HUES6 (cell line): ENCODE measurements at regions not wholly inside any gene's neighbourhood (a gene's known extent, or its start where the extent isn't known, plus 50 kb on each side); places are given as distances from the start of the nearest gene placed in this dataset.
"Not testable (repeated sequence)": the region's sequence is repeated elsewhere in the genome, so short reads cannot be mapped to it uniquely, and the experiment has no call there.

Experiments used
- H3K27ac ChIP-seq: 2 replicates; pipeline ENCODE4 v1.7.0; 2013; ENCODE audit warnings: low read depth, mild to moderate bottlenecking, low read length, inconsistent platforms
- H3K27me3 ChIP-seq: 2 replicates; pipeline ENCODE4 v1.6.1; 2013; ENCODE audit warnings: low read length; ENCODE audit not compliant: control insufficient read depth, insufficient read depth
- H3K36me3 ChIP-seq: 2 replicates; pipeline ENCODE4 v1.6.1; 2013; ENCODE audit warnings: low read length; ENCODE audit not compliant: control insufficient read depth, insufficient read depth
- H3K4me1 ChIP-seq: 2 replicates; pipeline ENCODE4 v1.6.1; 2013; ENCODE audit warnings: low read length; ENCODE audit not compliant: control insufficient read depth, insufficient read depth
- H3K4me3 ChIP-seq: 2 replicates; pipeline ENCODE4 v1.5.1; 2013; ENCODE audit warnings: low read depth, low read length
- H3K9ac ChIP-seq: one replicate; pipeline ENCODE4 v1.6.1; 2013; ENCODE audit warnings: mild to moderate bottlenecking, low read length
- H3K9me3 ChIP-seq: 2 replicates; pipeline ENCODE4 v1.6.1; 2013; ENCODE audit warnings: low read depth, low read length; ENCODE audit not compliant: control insufficient read depth, insufficient read depth

DNA sequence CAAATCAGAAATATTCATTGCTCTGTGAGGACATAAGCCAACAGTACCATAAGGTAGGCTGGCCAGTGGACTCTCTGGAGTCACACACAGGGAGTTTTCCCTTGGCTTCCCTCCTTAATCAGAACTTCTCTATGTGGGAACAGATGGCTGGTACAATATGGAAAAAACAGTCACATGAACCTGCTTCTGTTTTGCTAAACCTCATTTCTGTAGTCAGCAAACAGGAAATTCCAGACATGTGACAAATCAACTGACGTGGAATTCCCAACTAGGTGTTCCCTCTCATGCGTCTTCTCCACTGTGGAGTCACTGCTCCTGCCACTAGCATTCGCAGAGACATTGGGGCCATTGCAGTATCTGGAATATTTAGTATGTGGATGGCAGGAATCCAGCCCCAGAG, 617.6 kb downstream of the KIF4B start:
- Histone ChIP-seq H3K4me1 (no peaks in the 10 kb centered on the region), H3K27me3 (no peaks in the 10 kb centered on the region), H3K9me3 (peaks cover 18% of the 10 kb centered on the region), H3K36me3 (no peaks in the 10 kb centered on the region), H3K27ac (no peak overlapping the region), H3K4me3 (no peak overlapping the region), H3K9ac (no peak overlapping the region)

DNA sequence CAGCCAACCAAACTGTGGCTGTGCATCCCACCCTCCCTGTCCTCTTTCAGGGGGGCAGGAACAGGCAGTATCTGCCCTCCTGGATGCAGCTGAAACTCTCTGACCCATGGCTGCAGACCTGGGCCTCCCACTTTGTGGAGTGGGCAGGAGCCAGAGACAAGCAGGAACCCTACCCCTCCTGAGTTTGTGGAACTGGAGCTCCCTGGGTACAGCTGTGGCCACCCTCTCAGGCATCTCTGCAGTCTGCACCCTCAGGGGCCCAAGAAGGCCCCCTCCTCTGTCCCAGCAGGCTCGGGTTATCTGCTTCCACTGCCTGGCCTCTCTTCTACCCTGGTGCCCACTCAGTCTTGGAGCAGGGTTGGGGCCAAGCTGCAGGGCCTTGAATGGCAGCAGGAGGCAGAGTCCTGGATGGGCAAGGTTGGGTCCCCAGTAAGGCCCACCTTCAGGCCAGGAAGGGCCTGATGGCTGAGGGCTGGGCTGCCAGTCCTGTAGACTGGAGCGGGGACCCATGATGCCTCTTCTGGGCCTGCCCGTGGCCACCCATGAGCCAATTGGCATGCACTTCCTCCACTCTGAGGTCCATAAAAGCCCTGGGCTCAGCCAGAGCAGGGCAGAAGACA, 619.9 kb downstream of the KIF4B start:
- no peak overlapping the region for H3K27ac ChIP-seq
- no peak overlapping the region for H3K4me3 ChIP-seq
- H3K4me1 ChIP-seq = no peaks in the 10 kb centered on the region
- no peaks in the 10 kb centered on the region for H3K36me3 ChIP-seq
- H3K9ac ChIP-seq = no peak overlapping the region
- no peaks in the 10 kb centered on the region for H3K27me3 ChIP-seq
- H3K9me3 ChIP-seq = peaks cover 18% of the 10 kb centered on the region

GRCh38 chr5:155649666-155650065, 636.1 kb downstream of the KIF4B start:
- Histone ChIP-seq H3K4me1 (no peaks in the 10 kb centered on the region), H3K36me3 (no peaks in the 10 kb centered on the region)

DNA sequence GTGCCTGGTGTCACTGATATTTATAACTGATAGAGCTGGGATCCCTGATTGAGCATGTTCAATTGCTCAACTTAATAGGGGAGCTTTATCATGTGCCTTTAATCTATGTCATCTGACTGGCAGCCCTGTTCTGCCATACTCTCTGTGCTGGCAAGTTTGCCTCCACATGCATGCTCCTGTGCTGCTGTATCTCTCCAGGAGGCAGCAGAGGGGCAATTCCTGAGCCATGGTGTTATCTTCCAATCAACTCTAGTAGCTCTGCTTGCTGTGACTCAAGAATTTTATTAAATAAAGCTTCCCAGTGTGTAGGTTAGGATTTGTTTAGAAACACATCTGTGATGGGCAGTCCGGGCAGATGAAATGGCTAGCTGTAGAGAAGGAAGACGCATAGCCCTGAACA, 642.0 kb downstream of the KIF4B start:
- no peak overlapping the region for H3K4me3 ChIP-seq
- H3K4me1 ChIP-seq = no peaks in the 10 kb centered on the region
- H3K9ac ChIP-seq = no peak overlapping the region
- H3K27me3 ChIP-seq = no peaks in the 10 kb centered on the region
- no peak overlapping the region for H3K27ac ChIP-seq
- no peaks in the 10 kb centered on the region for H3K9me3 ChIP-seq
- H3K36me3 ChIP-seq = no peaks in the 10 kb centered on the region

More at GRCh38 chr5:155649666-155650065, 636.1 kb downstream of the KIF4B start:
- Histone ChIP-seq H3K27me3 (no peaks in the 10 kb centered on the region), H3K4me3 (no peak overlapping the region), H3K9ac (no peak overlapping the region), H3K9me3 (no peaks in the 10 kb centered on the region), H3K27ac (no peak overlapping the region)

GRCh38 chr5:155661859-155662258, 648.3 kb downstream of the KIF4B start:
- no peaks in the 10 kb centered on the region for H3K36me3 ChIP-seq
- H3K4me1 ChIP-seq = no peaks in the 10 kb centered on the region
- no peaks in the 10 kb centered on the region for H3K9me3 ChIP-seq
- H3K27me3 ChIP-seq = peaks cover 18% of the 10 kb centered on the region
- no peak overlapping the region for H3K4me3 ChIP-seq
- H3K9ac ChIP-seq = no peak overlapping the region
- no peak overlapping the region for H3K27ac ChIP-seq

DNA sequence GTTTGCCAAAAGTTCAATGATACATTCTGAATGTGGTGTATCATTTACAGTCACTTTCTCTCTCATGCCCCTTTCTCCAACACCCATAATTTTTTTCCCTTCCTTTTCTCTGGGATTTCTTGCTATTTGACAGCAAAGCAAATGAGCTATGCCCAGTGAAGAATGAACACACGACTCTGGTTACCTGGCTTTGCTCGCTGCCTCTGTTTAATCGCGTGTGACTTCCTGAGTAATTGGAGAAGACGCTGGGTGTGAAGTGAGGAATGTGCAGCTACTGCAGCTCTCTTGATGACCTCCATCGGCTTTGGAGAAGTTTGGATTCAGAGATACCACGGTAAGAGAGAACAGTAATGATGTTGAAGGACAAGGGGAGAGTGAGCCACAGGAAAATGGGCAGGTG, 651.8 kb downstream of the KIF4B start:
- Histone ChIP-seq H3K4me3 (no peak overlapping the region), H3K4me1 (no peaks in the 10 kb centered on the region), H3K27ac (no peak overlapping the region), H3K9me3 (no peaks in the 10 kb centered on the region), H3K36me3 (no peaks in the 10 kb centered on the region), H3K27me3 (peaks cover 18% of the 10 kb centered on the region), H3K9ac (no peak overlapping the region)

- H3K36me3 ChIP-seq, H3K27me3 ChIP-seq, H3K4me1 ChIP-seq: not testable (repeated sequence)
Observed at GRCh38 chr5:155672001-155672400, 655.0 kb upstream of the SGCD start.

GRCh38 chr5:155676967-155677366, 650.0 kb upstream of the SGCD start:
- no peaks in the 10 kb centered on the region for H3K4me1 ChIP-seq
- no peak overlapping the region for H3K4me3 ChIP-seq
- no peaks in the 10 kb centered on the region for H3K36me3 ChIP-seq
- H3K27me3 ChIP-seq = no peaks in the 10 kb centered on the region
- H3K9me3 ChIP-seq = peaks cover 3% of the 10 kb centered on the region; the same call in 1 of the 2 replicates
- no peak overlapping the region for H3K9ac ChIP-seq
- H3K27ac ChIP-seq = no peak overlapping the region

More at GRCh38 chr5:155672001-155672400, 655.0 kb upstream of the SGCD start:
- not testable (repeated sequence) for H3K9ac ChIP-seq, H3K9me3 ChIP-seq, H3K27ac ChIP-seq, H3K4me3 ChIP-seq

GRCh38 chr5:155678371-155678770, 648.6 kb upstream of the SGCD start:
- Histone ChIP-seq H3K9me3 (peaks cover 3% of the 10 kb centered on the region; the same call in 1 of the 2 replicates), H3K27me3 (no peaks in the 10 kb centered on the region), H3K4me1 (no peaks in the 10 kb centered on the region), H3K9ac (no peak overlapping the region), H3K36me3 (no peaks in the 10 kb centered on the region), H3K27ac (no peak overlapping the region), H3K4me3 (no peak overlapping the region)

DNA sequence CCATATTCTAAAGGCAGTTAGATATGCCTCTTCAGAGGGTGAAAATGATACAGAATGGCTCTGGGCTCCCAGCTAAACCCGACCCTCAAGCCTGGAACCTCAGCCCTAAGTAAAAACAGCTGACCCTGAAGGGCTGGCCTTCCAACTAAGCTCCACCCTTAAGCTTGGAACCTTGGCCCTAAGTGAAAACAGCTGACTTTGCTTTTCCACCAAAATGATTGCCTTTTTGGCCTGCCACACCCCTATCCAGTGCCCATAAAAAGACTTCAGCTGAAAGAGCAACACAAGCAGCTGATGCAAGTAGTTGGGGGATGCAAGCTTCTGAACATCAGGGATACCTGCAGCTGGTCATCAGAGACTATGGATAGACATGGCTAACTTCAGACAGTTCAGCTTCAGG, 647.4 kb upstream of the SGCD start:
- H3K4me3 ChIP-seq = no peak overlapping the region
- H3K9ac ChIP-seq = no peak overlapping the region
- H3K4me1 ChIP-seq = no peaks in the 10 kb centered on the region
- no peaks in the 10 kb centered on the region for H3K36me3 ChIP-seq
- H3K9me3 ChIP-seq = peaks cover 3% of the 10 kb centered on the region; the same call in 1 of the 2 replicates
- no peak overlapping the region for H3K27ac ChIP-seq
- no peaks in the 10 kb centered on the region for H3K27me3 ChIP-seq

DNA sequence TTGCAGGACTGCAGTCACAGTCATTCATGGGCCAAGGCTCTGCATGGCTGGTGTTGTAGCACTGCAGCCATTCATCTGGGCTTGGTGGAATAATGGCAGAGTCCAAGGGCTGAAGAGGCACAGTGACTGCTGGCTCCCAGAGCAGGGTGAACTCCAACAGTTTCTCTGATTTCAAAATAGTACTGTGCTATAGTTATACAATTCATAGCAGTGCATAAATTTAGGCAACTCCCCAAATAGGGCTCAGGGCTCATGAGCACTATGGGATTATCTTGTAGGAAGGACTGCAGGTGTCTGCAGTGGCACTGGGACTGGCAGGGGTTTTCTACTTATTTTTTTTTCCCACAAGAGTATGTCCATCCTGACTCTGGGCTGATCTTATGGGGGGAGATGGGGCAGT, 642.5 kb upstream of the SGCD start:
- no peak overlapping the region for H3K9ac ChIP-seq
- no peak overlapping the region for H3K4me3 ChIP-seq
- H3K27ac ChIP-seq = no peak overlapping the region
- no peaks in the 10 kb centered on the region for H3K4me1 ChIP-seq
- H3K36me3 ChIP-seq = no peaks in the 10 kb centered on the region
- H3K9me3 ChIP-seq = peaks cover 1% of the 10 kb centered on the region; the same call in 1 of the 2 replicates
- no peaks in the 10 kb centered on the region for H3K27me3 ChIP-seq
